ENCODE measurements at regions not wholly inside any gene's neighbourhood (a gene's known extent, or its start where the extent isn't known, plus 50 kb on each side); places are given as distances from the start of the nearest gene placed in this dataset.

- no peak for ATAC-seq
- no peak for TF ChIP-seq CTCF (IDR thresholded peaks at IDR 0.05)
- intact Hi-C loops (cut with DNase I): no loop called here
- Histone ChIP-seq H3K9me3 (no peaks in the 10 kb centered on the region), H3K27ac (no peak overlapping the region), H3K27me3 (no peaks in the 10 kb centered on the region), H3K4me1 (no peaks in the 10 kb centered on the region), H3K36me3 (no peaks in the 10 kb centered on the region), H3K4me3 (no peak overlapping the region)
- DNase-seq: no peak
- WGBS, 2 donors: 61 to 76% methylated on average over 4 of the region's 4 CpGs
These were observed 345.1 kb downstream of the MFSD1 start for GRCh38 chr3:159146856-159147435.

GRCh38 chr3:159147813-159148212 is 346.0 kb downstream of the MFSD1 start:
- Histone ChIP-seq H3K36me3 (no peaks in the 10 kb centered on the region), H3K4me1 (no peaks in the 10 kb centered on the region), H3K4me3 (no peak overlapping the region), H3K9me3 (no peaks in the 10 kb centered on the region), H3K27ac (no peak overlapping the region), H3K27me3 (no peaks in the 10 kb centered on the region)
- intact Hi-C loops (cut with DNase I): no loop called here
- DNase-seq (no peak), ATAC-seq (no peak)
- TF ChIP-seq CTCF (IDR thresholded peaks at IDR 0.05): no peak
- WGBS, 2 donors: 77% methylated on average over 4 of the region's 4 CpGs

DNA sequence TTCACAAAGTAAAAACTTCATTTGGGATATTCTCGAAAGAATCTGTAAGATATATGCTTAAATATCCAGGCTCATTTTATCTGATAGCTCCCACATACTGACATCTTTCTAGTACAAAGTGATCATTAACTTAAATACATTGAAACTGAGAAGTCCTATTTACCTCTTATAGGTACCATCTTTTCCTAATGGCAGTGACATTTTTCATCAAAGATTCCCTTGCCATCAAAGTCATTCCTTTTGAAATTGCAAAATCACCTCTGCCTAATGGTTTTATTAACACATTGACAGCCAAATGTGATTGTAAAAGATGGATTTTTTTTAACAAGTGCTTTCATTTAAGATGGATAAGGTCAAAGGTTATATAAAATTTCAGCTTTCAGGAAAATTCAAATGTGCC is 346.6 kb downstream of the MFSD1 start:
- Histone ChIP-seq H3K9me3 (no peaks in the 10 kb centered on the region), H3K36me3 (no peaks in the 10 kb centered on the region), H3K27me3 (no peaks in the 10 kb centered on the region), H3K27ac (no peak overlapping the region), H3K4me1 (no peaks in the 10 kb centered on the region), H3K4me3 (no peak overlapping the region)
- TF ChIP-seq CTCF (IDR thresholded peaks at IDR 0.05): no peak
- ATAC-seq: no peak
- intact Hi-C loops (cut with DNase I): no loop called here
- DNase-seq: no peak
- 70 to 79% methylated on average over 1 of the region's 1 CpG for WGBS, 2 donors

DNA sequence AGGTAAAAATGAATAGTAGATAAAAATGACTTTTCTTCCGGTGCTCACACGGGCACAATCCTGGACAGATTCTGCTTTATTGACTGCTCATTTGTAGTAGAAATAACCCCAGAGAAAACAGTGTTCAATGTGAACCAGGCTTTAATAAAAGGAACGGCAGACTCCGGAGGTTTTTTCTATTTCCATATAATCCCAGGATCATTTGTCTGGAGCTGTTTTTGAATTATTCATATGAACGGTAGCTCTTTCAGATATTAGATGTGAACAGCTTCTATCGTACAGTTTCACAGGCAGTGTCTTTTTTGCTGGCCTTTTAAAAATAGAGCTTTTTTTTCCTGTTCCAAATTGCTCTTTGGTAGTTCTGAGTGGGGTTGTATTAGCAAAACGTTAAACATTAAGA is 347.3 kb downstream of the MFSD1 start:
- intact Hi-C loops (cut with DNase I): no loop called here

More for the DNA sequence above, 347.3 kb downstream of the MFSD1 start:
- WGBS, 2 donors: 86% methylated on average over 7 of the region's 7 CpGs
- Histone ChIP-seq H3K9me3 (no peaks in the 10 kb centered on the region), H3K36me3 (no peaks in the 10 kb centered on the region), H3K4me3 (no peak overlapping the region), H3K4me1 (no peaks in the 10 kb centered on the region), H3K27me3 (no peaks in the 10 kb centered on the region), H3K27ac (no peak overlapping the region)
- no peak for ATAC-seq
- TF ChIP-seq CTCF (IDR thresholded peaks at IDR 0.05): no peak
- DNase-seq: no peak
